ENCODE measurements at regions not wholly inside any gene's neighbourhood (a gene's known extent, or its start where the extent isn't known, plus 50 kb on each side); places are given as distances from the start of the nearest gene placed in this dataset.
"Not testable (repeated sequence)": the region's sequence is repeated elsewhere in the genome, so short reads cannot be mapped to it uniquely, and the experiment has no call there.

DNA sequence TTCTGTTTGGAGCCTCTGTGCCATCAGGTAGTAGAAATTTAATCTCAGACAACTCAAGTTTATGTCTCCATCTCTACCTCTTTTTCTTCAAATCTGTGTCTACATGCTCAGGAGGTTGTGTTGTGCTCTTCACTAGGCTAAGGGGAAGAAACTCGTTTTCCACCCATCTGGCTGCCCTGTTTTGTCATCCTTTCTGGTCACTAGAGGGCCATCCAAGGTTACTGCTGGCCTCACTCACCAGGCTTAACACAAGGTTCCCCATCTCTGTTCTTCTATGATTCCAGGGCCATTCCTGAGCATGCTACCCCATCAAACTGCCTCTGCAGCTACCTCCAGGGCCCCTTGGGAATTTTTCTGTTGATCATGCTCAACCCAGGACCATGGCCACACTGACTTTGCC is 213.3 kb upstream of the FBXL7 start:
- no peaks in the 10 kb centered on the region for H3K27me3 Mint-ChIP-seq
- no peak overlapping the region for H3K27ac Mint-ChIP-seq
- H3K4me3 Mint-ChIP-seq = no peak overlapping the region
- peaks cover 11% of the 10 kb centered on the region for H3K9me3 Mint-ChIP-seq
- no peaks in the 10 kb centered on the region for H3K4me1 Mint-ChIP-seq (ENCODE audit: low read depth)
- intact Hi-C loops (cut with micrococcal nuclease) = no loop called here
- no peaks in the 10 kb centered on the region for H3K36me3 Mint-ChIP-seq (ENCODE audit: low read depth)

DNA sequence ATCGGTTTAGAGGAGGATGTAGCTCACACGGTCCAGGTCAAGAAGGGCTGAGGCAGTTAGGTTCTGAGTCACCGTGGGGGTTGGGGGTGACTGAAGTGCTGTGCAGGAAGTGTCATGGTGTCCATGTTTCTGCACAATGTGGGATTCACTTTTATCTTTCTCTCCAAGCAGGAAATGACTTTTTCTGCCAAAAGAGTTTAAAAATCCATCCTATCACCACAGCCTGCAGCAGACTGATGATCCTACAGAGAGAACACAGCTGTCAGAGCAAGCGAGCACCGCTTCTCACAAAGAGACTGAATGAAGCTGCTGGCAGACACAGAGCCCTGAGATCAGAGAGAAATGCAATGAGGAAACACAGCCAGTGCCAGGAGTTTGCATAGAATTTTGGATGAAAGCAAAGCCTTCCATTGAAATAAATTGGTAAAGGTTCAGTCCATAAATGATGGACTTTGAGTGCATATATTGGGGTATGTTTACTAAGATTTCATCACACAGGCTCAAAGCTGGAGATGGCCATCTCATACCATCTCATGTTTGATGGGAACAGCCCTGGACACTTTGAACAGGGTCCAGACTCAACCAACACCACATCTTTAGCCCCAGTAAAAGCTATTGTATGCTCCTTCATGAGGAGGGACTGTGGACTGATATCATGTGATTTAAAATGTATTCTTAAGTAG is 213.9 kb upstream of the FBXL7 start:
- no peaks in the 10 kb centered on the region for H3K27me3 Mint-ChIP-seq
- no peaks in the 10 kb centered on the region for H3K36me3 Mint-ChIP-seq (ENCODE audit: low read depth)
- intact Hi-C loops (cut with micrococcal nuclease) = no loop called here
- no peaks in the 10 kb centered on the region for H3K4me1 Mint-ChIP-seq (ENCODE audit: low read depth)
- no peak overlapping the region for H3K27ac Mint-ChIP-seq
- peaks cover 5% of the 10 kb centered on the region for H3K9me3 Mint-ChIP-seq
- H3K4me3 Mint-ChIP-seq = no peak overlapping the region

DNA sequence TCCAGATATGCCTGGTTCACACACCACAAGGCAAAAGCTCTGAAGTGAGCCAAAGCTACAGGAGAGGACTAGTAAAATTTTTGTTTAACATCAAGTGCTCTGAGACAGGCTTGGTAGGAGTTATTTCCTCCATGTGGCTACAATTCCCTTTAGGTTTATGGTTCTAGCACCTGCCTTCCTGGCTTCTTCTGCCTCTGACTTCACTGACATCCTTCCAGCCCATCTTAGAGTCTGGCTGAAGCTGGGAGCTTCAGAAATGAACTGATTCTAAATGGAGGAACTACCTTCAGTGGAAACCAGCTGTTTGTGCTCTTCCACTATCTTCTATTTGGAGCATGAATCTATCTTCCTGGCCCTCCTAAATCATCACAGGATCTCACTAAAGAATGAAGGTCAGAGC is 215.3 kb upstream of the FBXL7 start:
- Mint-ChIP-seq H3K4me1 (ENCODE audit: low read depth) (no peaks in the 10 kb centered on the region), H3K36me3 (ENCODE audit: low read depth) (no peaks in the 10 kb centered on the region), H3K4me3 (no peak overlapping the region), H3K27ac (no peak overlapping the region), H3K27me3 (no peaks in the 10 kb centered on the region), H3K9me3 (peaks cover 9% of the 10 kb centered on the region)
- intact Hi-C loops (cut with micrococcal nuclease) = no loop called here

DNA sequence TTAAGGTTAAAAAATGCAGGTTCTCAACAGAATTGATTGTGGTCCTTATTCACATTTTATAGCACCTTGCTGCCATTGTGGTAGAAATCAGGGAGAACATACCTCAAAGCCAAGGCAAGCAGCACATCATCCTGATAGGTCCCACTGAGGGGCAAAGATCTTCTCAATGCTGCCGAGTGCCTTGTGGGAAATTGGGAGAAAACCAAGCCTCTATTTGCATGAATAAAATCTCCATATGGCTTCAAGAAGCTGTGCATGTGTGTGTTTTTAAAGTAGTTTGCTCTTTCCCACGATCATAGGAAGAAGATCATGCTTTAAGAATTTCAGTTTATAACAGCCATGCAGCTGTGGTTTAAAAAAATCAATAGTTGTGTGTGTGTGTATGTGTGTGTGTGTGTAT is 216.9 kb upstream of the FBXL7 start:
- H3K4me1 Mint-ChIP-seq (ENCODE audit: low read depth) = no peaks in the 10 kb centered on the region
- H3K9me3 Mint-ChIP-seq = peaks cover 9% of the 10 kb centered on the region
- H3K36me3 Mint-ChIP-seq (ENCODE audit: low read depth) = no peaks in the 10 kb centered on the region
- no peak overlapping the region for H3K27ac Mint-ChIP-seq
- intact Hi-C loops (cut with micrococcal nuclease) = no loop called here
- no peaks in the 10 kb centered on the region for H3K27me3 Mint-ChIP-seq
- no peak overlapping the region for H3K4me3 Mint-ChIP-seq

DNA sequence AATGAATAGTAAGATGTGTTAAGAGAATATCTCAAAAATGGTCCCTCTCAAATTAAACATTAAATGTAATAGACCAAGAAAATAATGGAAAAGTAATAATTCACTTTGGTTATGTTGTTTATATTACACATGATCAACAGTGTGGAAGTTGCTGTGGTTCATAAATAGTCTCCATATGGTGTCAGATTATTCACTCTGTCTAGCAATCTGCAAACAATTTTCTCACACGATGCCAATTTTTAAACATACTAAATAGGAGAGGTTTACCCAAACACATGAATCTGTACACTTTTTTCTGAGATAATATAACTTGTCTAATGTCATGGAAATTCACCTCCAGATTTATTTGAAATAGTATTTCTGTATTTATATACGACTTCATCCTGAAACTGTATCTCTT is 217.4 kb upstream of the FBXL7 start:
- Mint-ChIP-seq H3K27ac (no peak overlapping the region), H3K9me3 (peaks cover 9% of the 10 kb centered on the region), H3K4me3 (no peak overlapping the region), H3K27me3 (no peaks in the 10 kb centered on the region), H3K36me3 (ENCODE audit: low read depth) (no peaks in the 10 kb centered on the region), H3K4me1 (ENCODE audit: low read depth) (no peaks in the 10 kb centered on the region)
- intact Hi-C loops (cut with micrococcal nuclease) = no loop called here

DNA sequence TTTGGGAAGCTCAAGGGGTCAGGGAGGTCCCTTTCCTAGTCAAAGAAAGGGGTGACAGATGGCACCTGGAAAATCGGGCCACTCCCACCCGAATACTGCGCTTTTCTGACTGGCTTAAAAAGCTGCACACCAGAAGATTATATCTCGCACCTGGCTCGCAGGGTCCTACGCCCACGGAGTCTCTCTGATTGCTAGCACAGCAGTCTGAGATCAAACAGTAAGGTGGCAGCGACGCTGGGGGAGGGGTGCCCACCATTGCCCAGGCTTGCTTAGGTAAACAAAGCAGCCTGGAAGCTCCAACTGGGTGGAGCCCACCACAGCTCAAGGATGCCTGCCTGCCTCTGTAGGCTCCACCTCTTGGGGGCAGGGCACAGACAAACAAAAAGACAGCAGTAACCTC is 228.4 kb upstream of the FBXL7 start:
- H3K36me3 Mint-ChIP-seq (ENCODE audit: low read depth); H3K27ac Mint-ChIP-seq; H3K27me3 Mint-ChIP-seq; H3K4me1 Mint-ChIP-seq (ENCODE audit: low read depth); H3K4me3 Mint-ChIP-seq; intact Hi-C loops (cut with micrococcal nuclease): not testable (repeated sequence)
- H3K9me3 Mint-ChIP-seq = peaks cover 35% of the 10 kb centered on the region

DNA sequence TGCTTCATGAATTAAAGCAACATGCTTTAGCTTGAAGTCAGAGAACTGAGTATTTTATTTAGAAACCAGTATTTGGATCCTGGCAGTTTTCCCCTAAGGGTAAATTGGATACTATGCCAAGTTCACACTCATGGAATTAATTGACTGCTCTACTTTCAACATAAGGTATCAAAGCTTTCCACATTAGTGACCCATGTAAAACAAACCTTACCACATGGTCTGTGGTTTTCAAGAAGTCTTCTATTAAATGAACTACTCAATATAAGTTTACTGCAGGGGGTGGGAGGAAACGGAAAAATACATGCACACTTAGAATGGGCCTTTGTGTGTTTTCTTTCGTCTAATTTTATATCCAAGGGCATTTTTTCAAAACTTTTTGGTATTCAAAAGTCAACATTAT is 232.0 kb upstream of the FBXL7 start:
- Mint-ChIP-seq H3K36me3 (ENCODE audit: low read depth) (no peaks in the 10 kb centered on the region), H3K27ac (no peak overlapping the region), H3K27me3 (no peaks in the 10 kb centered on the region), H3K4me3 (no peak overlapping the region), H3K4me1 (ENCODE audit: low read depth) (no peaks in the 10 kb centered on the region), H3K9me3 (peaks cover 30% of the 10 kb centered on the region)
- intact Hi-C loops (cut with micrococcal nuclease) = no loop called here

DNA sequence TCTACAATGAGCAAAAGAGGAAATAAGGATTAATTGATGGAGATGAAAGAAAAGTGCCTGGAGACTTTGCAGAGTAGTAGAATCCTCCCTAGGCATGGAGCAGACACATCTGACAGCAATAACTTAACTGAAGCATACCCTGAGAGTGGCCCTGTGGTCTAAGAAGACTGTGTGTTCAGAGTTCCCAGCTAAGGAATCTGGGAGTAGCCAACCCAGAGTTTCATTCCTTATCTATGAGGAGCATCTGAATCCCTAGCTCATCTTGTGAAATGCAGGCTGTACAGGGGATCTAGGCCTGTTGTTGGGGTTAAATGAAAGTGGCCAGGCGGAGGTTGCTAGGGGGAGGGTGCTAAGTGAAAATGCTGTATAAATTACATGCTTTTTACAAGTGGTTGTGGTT is 233.1 kb upstream of the FBXL7 start:
- H3K4me3 Mint-ChIP-seq = no peak overlapping the region
- H3K9me3 Mint-ChIP-seq = peaks cover 28% of the 10 kb centered on the region
- H3K27me3 Mint-ChIP-seq = no peaks in the 10 kb centered on the region
- H3K4me1 Mint-ChIP-seq (ENCODE audit: low read depth) = no peaks in the 10 kb centered on the region
- intact Hi-C loops (cut with micrococcal nuclease) = no loop called here
- no peaks in the 10 kb centered on the region for H3K36me3 Mint-ChIP-seq (ENCODE audit: low read depth)
- H3K27ac Mint-ChIP-seq = no peak overlapping the region

DNA sequence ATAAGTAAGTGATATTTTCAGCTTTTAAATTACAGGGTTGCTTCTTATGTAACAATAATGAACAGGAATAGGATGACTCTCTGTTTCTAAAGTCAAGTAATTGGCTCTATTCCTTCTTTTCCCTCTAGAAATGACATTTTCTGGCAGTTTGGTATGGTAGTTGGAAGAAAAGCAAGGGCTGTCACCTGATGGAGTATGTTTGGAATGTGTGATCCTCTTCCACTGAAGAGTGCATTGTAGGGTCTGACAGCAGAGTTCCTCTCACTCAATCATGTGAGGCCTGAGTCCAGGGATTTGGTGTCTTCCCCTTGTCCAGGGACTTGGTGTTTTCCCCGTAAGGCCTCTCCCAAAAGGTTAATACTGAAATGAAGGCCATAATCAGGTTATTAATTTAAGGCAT is 233.8 kb upstream of the FBXL7 start:
- intact Hi-C loops (cut with micrococcal nuclease) = no loop called here
- peaks cover 22% of the 10 kb centered on the region for H3K9me3 Mint-ChIP-seq
- no peaks in the 10 kb centered on the region for H3K4me1 Mint-ChIP-seq (ENCODE audit: low read depth)
- H3K36me3 Mint-ChIP-seq (ENCODE audit: low read depth) = no peaks in the 10 kb centered on the region
- H3K27me3 Mint-ChIP-seq = no peaks in the 10 kb centered on the region
- H3K4me3 Mint-ChIP-seq = no peak overlapping the region
- no peak overlapping the region for H3K27ac Mint-ChIP-seq

DNA sequence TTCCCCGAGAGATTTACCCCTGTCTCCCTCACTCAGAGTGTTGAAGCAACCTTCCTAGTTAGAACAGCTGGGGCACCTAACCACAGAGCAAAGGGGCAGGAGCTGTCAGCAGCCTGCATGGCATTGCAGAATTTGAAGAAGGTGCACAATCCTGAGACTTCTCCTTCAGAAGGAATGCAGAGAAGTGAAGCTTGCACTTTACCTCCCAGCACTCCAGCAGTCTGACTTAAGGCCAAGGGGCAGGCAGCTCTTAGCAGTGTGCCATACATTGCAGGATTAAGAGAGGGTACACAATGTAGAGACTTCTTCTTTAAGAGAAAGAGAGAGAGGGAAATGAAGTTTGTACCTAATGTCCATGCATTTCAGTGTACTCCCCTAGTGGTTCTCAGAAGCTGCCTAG is 236.0 kb upstream of the FBXL7 start:
- H3K27me3 Mint-ChIP-seq = no peaks in the 10 kb centered on the region
- no peaks in the 10 kb centered on the region for H3K4me1 Mint-ChIP-seq (ENCODE audit: low read depth)
- H3K9me3 Mint-ChIP-seq = peaks cover 7% of the 10 kb centered on the region
- no peaks in the 10 kb centered on the region for H3K36me3 Mint-ChIP-seq (ENCODE audit: low read depth)
- intact Hi-C loops (cut with micrococcal nuclease) = no loop called here
- no peak overlapping the region for H3K27ac Mint-ChIP-seq
- H3K4me3 Mint-ChIP-seq = no peak overlapping the region

DNA sequence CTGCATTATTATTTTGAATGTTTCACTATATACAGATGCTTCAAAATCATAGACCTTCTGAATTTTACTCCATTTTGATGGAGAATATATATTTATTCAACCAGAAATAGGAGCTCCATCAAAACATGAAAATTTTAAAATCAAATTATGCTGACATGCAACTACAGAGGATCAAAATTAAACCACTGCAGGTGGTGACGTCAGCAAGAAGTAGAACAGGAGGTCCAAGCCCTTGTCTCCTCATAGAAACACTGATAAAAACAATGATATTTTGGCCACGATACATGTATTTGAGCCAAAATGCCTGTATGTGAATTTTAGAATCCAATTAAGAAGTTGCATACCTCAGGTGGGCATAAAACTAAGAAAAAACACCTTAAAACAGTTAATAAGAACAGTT is 236.6 kb upstream of the FBXL7 start:
- Mint-ChIP-seq H3K36me3 (ENCODE audit: low read depth) (no peaks in the 10 kb centered on the region), H3K9me3 (peaks cover 2% of the 10 kb centered on the region), H3K4me1 (ENCODE audit: low read depth) (no peaks in the 10 kb centered on the region), H3K27ac (no peak overlapping the region), H3K4me3 (no peak overlapping the region), H3K27me3 (no peaks in the 10 kb centered on the region)
- intact Hi-C loops (cut with micrococcal nuclease) = no loop called here

DNA sequence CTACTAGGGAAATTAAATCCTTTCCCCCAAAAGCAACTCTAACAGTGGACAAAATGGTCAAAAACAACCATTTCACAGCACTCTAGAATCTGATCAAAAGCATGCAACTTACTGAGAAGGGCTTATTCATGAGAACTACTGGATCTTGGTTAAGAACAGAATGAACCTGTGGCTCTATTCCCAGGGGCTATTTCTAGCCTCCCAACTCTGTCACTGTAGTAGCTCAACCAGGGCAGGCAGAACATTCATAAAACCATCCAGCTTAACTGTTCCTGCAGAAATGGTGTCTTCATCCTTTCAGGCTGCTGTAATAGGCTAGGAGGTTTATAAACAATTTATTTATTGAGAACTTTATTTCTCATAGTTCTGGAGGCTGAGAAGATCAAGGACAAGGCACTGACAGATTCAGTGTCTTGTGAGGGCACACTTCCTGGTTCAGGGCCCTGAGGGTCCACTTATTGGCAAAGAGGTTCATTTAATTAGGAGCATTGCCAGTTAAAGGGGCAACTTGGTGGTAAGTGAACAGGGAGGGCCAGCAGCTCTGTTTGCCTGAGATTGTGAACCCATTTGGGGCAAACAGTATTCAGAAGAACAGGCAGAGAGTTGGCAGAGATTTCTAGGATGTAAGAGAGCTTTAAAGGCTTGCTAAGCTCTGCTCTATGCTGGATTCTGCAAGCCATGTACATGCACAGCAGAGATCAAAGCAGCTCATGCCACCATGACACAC is 238.5 kb upstream of the FBXL7 start:
- no peaks in the 10 kb centered on the region for H3K36me3 Mint-ChIP-seq (ENCODE audit: low read depth)
- H3K27me3 Mint-ChIP-seq = no peaks in the 10 kb centered on the region
- no peaks in the 10 kb centered on the region for H3K9me3 Mint-ChIP-seq
- H3K4me1 Mint-ChIP-seq (ENCODE audit: low read depth) = no peaks in the 10 kb centered on the region
- intact Hi-C loops (cut with micrococcal nuclease) = no loop called here
- no peak overlapping the region for H3K4me3 Mint-ChIP-seq
- no peak overlapping the region for H3K27ac Mint-ChIP-seq

DNA sequence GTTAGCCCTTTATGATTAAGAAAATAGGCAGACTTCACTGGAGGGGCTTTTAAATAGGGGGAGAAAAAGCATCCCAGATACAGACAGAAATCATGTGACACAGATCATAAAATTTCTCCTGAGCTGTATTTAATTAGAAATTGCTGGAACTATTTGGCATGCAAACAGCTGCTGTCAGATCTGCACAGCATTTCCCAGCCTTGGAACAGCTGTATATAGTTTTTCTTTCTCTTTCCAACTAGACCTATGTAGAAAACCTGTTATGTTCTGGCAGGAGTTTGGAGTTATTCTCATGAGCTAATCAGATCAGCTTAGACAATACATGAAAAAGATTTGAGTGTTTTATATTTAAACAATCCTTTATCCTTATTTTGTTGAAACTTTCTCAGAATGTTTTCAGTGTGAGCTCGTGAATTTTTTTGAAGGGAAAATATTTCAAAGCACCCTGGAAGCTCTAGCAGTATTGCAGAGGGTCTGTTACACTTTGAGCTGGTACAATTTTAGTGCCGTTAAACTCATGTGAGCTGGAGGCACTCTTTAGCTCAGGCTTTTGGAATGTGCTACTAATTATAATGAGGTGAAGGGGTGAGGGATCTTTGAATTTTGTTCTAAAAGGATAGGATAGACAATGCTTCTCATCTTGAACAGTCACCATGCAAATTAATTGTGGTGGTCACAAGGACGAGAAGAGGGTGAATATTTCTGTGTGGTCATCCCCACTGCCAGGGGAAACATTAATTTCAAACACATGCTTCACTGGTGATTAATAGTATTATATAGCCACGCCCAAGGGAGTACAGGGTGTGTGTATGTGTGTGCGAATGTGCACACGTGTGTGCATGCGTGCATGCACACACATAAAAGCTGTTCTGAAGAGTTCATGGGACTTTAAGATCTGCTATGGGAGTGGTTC is 239.4 kb upstream of the FBXL7 start:
- Mint-ChIP-seq H3K36me3 (ENCODE audit: low read depth) (no peaks in the 10 kb centered on the region), H3K9me3 (no peaks in the 10 kb centered on the region), H3K4me3 (no peak overlapping the region), H3K4me1 (ENCODE audit: low read depth) (no peaks in the 10 kb centered on the region), H3K27me3 (no peaks in the 10 kb centered on the region), H3K27ac (no peak overlapping the region)
- intact Hi-C loops (cut with micrococcal nuclease) = no loop called here

DNA sequence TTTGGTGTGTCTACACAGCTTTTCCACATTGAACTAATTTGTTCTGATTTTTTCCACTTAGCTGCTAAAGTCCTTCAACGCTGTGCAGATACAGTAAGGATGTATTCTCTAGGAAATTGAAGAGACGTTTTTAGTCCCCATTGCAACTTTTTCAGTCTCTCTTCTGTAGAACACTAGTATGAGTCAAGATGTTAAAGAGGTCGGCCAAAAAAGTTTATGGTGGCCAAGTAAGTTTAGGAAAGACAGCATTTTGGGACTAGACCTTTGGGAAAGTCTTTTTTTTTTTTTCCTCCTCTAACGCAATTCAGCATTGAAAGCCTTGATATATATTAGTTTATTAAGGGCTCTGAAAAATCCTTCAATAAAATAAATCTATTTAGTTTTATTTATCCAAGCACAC is 243.5 kb upstream of the FBXL7 start:
- Mint-ChIP-seq H3K36me3 (ENCODE audit: low read depth) (no peaks in the 10 kb centered on the region), H3K9me3 (no peaks in the 10 kb centered on the region), H3K27me3 (no peaks in the 10 kb centered on the region), H3K4me1 (ENCODE audit: low read depth) (no peaks in the 10 kb centered on the region), H3K4me3 (no peak overlapping the region), H3K27ac (no peak overlapping the region)
- intact Hi-C loops (cut with micrococcal nuclease) = no loop called here
